Kidney (tissue), 13 donors: ENCODE measurements at regions not wholly inside any gene's neighbourhood (a gene's known extent, or its start where the extent isn't known, plus 50 kb on each side); places are given as distances from the start of the nearest gene placed in this dataset.

Experiments used
- DNase-seq, 5 donors: peaks; one replicate each; pipeline ENCODE4 v3.0.0-alpha.2; 2013 to 2020
- FAIRE-seq: peaks from 2 replicates; lab custom pipeline; 2012; peaks lifted over from hg19 to GRCh38; lab: Jason Lieb, UNC
- H3K27ac ChIP-seq, 2 donors: one replicate each; pipeline ENCODE4 v1.7.0; 2013; ENCODE audit warnings: low read depth in 2 of 2, low read length in 2 of 2, inconsistent platforms in 1 of 2
- H3K27me3 ChIP-seq: one replicate; pipeline ENCODE4 v1.7.1; 2013; ENCODE audit warnings: low read length, inconsistent platforms; ENCODE audit not compliant: control insufficient read depth, insufficient read depth
- H3K36me3 ChIP-seq, 3 donors: one replicate each; pipeline versions ENCODE4 v1.7.0 to v1.7.1; 2013; ENCODE audit warnings: low read length in 3 of 3, control low read depth in 1 of 3, inconsistent platforms in 1 of 3; ENCODE audit not compliant: insufficient read depth in 3 of 3, control insufficient read depth in 2 of 3
- H3K4me1 ChIP-seq, 3 donors: one replicate each; pipeline versions ENCODE4 v1.7.0 to v1.7.1; 2013; ENCODE audit warnings: low read length in 3 of 3, inconsistent platforms in 1 of 3, low read depth in 1 of 3; ENCODE audit not compliant: control insufficient read depth in 2 of 3, insufficient read depth in 2 of 3
- H3K4me3 ChIP-seq, 3 donors: one replicate each; pipeline versions ENCODE4 v1.7.0 to v1.8.1; 2013; ENCODE audit warnings: low read length in 3 of 3, control low read depth in 1 of 3, inconsistent platforms in 1 of 3
- H3K9ac ChIP-seq, 3 donors: one replicate each; pipeline versions ENCODE4 v1.7.0 to v1.7.1; 2013; ENCODE audit warnings: low read length in 3 of 3, control low read depth in 1 of 3, inconsistent platforms in 1 of 3
- H3K9me3 ChIP-seq, 3 donors: one replicate each; pipeline versions ENCODE4 v1.7.0 to v1.7.1; 2013; ENCODE audit warnings: low read length in 3 of 3, control low read depth in 1 of 3, inconsistent platforms in 1 of 3; ENCODE audit not compliant: control insufficient read depth in 2 of 3, insufficient read depth in 1 of 3
- CTCF ChIP-seq: IDR thresholded peaks from 3 replicates; pipeline ENCODE4 v1.5.1; 2012; ENCODE audit warnings: mild to moderate bottlenecking, moderate library complexity, borderline replicate concordance; ENCODE audit not compliant: insufficient read depth; ENCODE audit errors: extremely low read depth
- intact Hi-C: fragments of 100-400 bp; cut with DNase I; formaldehyde crosslinking; loops from one replicate; pipeline ENCODE4 v1.11.1; 2022
- donor health status: control.
- donor health status: control.
- donor health status: control.
- donor health status: control.
- donor health status: control.
- donor health status: DM: yes; HTN: yes; CAD: no.
- donor health status: Normal renal cell carcinoma (clear cell type).

GRCh38 chr11:127218275-127218608 is 217.7 kb upstream of the KIRREL3 start:
- Histone ChIP-seq H3K4me3 (no peak overlapping the region), H3K9ac (no peak overlapping the region), H3K36me3 (no peaks in the 10 kb centered on the region), H3K27ac (no peak overlapping the region), H3K9me3 (no peaks in the 10 kb centered on the region), H3K27me3 (no peaks in the 10 kb centered on the region), H3K4me1 (no peaks in the 10 kb centered on the region)
- no peak for DNase-seq
- TF ChIP-seq CTCF, result no peak
- FAIRE-seq, result no peak
- intact Hi-C loops, result no loop called here

DNA sequence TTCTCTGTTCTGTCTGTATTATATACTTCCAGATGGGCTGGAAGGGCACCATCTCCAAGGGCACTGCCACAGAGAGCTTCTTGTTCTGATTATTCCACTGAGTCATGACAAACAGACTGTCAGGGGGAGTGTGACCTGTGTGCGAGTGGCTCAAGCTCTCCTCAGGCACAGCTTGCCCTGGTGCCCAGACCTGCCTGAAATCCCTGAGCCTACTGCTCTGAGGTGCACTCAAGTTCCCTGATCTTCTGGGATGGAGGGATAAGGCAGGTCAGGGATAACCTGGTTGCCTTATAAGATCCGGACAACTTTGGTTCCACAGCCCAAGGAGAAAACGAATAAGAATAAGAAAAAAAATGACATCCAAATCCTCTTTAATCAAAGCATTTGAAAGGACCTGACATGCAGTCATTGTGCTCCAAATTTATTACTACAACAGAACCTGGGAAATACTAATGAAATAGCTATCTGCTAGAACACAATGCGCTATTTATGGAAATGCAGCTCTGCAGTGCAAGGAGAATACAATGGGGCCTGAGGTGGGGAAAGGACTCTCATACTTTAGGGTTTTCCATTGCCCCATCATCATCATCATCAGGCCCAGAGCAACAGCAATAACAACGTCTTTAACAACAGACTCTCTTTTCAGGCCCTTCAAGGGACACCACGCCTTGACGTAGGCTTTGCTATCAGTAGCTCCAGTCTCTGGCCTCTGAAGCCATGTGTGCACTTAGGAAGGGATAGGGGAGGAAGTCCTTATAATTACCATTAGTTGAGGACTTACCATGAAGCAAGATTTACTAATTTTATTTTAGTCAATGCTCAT is 217.1 kb upstream of the KIRREL3 start:
- no peak for TF ChIP-seq CTCF
- no peaks in the 10 kb centered on the region for H3K9me3 ChIP-seq
- intact Hi-C loops, result no loop called here
- no peak overlapping the region for H3K4me3 ChIP-seq
- DNase-seq (no peak), FAIRE-seq (no peak)
- no peaks in the 10 kb centered on the region for H3K27me3 ChIP-seq
- no peak overlapping the region for H3K27ac ChIP-seq
- H3K36me3 ChIP-seq, result no peaks in the 10 kb centered on the region
- H3K4me1 ChIP-seq, result no peaks in the 10 kb centered on the region
- no peak overlapping the region for H3K9ac ChIP-seq

DNA sequence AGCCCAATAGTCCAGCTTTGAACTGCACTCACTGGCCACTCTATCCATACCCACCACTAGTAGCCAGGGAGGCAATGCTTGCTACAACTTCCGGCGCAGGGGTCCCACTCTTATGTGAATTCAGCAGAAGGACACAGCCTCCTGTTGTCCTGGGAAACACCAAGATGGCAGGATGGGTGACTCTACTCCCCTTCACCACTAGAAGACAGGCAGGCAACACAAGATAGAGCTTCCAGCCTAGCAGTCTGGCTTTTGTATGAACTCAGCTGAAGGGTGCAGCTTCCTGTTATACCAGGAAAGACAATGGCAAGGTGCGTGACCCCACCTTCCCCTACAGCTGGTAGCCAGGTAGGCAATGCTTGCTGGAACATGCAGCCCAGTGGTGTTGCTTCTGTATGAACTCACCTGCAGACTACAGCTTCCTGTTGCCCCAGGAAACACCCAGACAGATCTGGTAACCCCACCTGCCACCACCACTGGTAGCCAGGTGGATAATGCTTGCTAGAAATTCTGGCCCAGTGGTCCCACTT is 205.2 kb upstream of the KIRREL3 start:
- TF ChIP-seq CTCF, result no peak
- H3K9ac ChIP-seq, result no peak overlapping the region
- H3K36me3 ChIP-seq, result no peaks in the 10 kb centered on the region
- intact Hi-C loops, result no loop called here
- no peaks in the 10 kb centered on the region for H3K4me1 ChIP-seq
- FAIRE-seq, result no peak
- no peak for DNase-seq
- no peak overlapping the region for H3K4me3 ChIP-seq
- H3K27me3 ChIP-seq, result no peaks in the 10 kb centered on the region
- H3K9me3 ChIP-seq, result peaks cover 0 to 5% (median 0%) of the 10 kb centered on the region in 3 donors
- no peak overlapping the region for H3K27ac ChIP-seq
